Ishikawa (cell line): ENCODE measurements at regions not wholly inside any gene's neighbourhood (a gene's known extent, or its start where the extent isn't known, plus 50 kb on each side); places are given as distances from the start of the nearest gene placed in this dataset.

Experiments
- CEBPB ChIP-seq: IDR thresholded peaks from 2 replicates; pipeline ENCODE4 v1.6.1; 2012
- CREB1 ChIP-seq: IDR thresholded peaks from 2 replicates; pipeline ENCODE4 v1.6.1; 2012; ENCODE audit warnings: low read depth
- EGR1 ChIP-seq: IDR thresholded peaks from 2 replicates; pipeline ENCODE4 v1.6.1; 2012
- EP300 ChIP-seq: IDR thresholded peaks from 2 replicates; pipeline ENCODE4 v1.6.1; 2012; ENCODE audit warnings: borderline replicate concordance
- FOXM1 ChIP-seq: IDR thresholded peaks from 2 replicates; pipeline ENCODE4 v1.6.1; 2012; ENCODE audit warnings: low read depth, borderline replicate concordance
- MAX ChIP-seq: IDR thresholded peaks from 2 replicates; pipeline ENCODE4 v1.6.1; 2012
- NFIC ChIP-seq: IDR thresholded peaks from 2 replicates; pipeline ENCODE4 v1.6.1; 2012
- RAD21 ChIP-seq: IDR thresholded peaks from 2 replicates; pipeline ENCODE4 v1.6.1; 2012; ENCODE audit warnings: low read depth
- REST ChIP-seq: IDR thresholded peaks from 2 replicates; pipeline ENCODE4 v1.6.1; 2012; ENCODE audit warnings: low read depth, mild to moderate bottlenecking
- TAF1 ChIP-seq: IDR thresholded peaks from 2 replicates; pipeline ENCODE4 v1.6.1; 2012; ENCODE audit warnings: low read depth, mild to moderate bottlenecking
- TCF12 ChIP-seq: IDR thresholded peaks from 2 replicates; pipeline ENCODE4 v1.6.1; 2012; ENCODE audit warnings: low read depth
- TEAD4 ChIP-seq: IDR thresholded peaks from 2 replicates; pipeline ENCODE4 v1.6.1; 2012
- YY1 ChIP-seq: IDR thresholded peaks from 2 replicates; pipeline ENCODE4 v1.6.1; 2012; ENCODE audit warnings: low read depth
- ZBTB7A ChIP-seq: IDR thresholded peaks from 2 replicates; pipeline ENCODE4 v1.6.1; 2012; ENCODE audit warnings: low read depth
- TF ChIP-seq, protein P1 (sequence below): IDR thresholded peaks from 2 replicates; pipeline ENCODE4 v1.6.1; 2012

- TF ChIP-seq TAF1 (no peak), TCF12 (no peak), NFIC (no peak), CREB1 (no peak), ZBTB7A (no peak), YY1 (no peak), FOXM1 (no peak), EP300 (no peak), RAD21 (no peak), TEAD4 (no peak), CEBPB (no peak), REST (no peak), MAX (no peak)
Measured at GRCh38 chr5:175094461-175094860, 349.5 kb downstream of the DRD1 start.

DNA sequence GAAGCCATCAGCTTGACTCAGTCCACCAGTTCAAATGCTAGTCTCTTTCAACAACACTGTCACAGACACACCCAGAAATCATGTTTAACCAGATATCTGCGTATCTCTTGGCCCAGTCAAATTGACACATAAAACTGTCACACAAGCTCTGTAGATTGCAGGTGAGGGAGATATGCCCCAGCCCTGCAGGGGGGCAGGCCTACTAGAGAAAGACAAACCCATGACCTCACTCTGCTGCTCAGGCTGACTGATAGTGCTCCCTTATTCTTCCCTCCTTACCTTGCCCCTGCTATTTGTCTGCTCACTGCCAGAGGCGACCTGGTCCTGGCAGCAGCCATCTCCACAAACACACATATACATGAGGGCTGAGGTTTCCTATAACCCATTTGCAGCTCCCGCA lies 351.3 kb downstream of the DRD1 start:
- TF ChIP-seq, protein P1, sequence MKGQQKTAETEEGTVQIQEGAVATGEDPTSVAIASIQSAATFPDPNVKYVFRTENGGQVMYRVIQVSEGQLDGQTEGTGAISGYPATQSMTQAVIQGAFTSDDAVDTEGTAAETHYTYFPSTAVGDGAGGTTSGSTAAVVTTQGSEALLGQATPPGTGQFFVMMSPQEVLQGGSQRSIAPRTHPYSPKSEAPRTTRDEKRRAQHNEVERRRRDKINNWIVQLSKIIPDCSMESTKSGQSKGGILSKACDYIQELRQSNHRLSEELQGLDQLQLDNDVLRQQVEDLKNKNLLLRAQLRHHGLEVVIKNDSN = no peak
- TF ChIP-seq NFIC (no peak), EGR1 (no peak), FOXM1 (no peak), CEBPB (no peak), RAD21 (no peak), TEAD4 (no peak), REST (no peak), CREB1 (no peak), MAX (no peak), TCF12 (no peak), TAF1 (no peak), ZBTB7A (no peak), EP300 (no peak), YY1 (no peak)

DNA sequence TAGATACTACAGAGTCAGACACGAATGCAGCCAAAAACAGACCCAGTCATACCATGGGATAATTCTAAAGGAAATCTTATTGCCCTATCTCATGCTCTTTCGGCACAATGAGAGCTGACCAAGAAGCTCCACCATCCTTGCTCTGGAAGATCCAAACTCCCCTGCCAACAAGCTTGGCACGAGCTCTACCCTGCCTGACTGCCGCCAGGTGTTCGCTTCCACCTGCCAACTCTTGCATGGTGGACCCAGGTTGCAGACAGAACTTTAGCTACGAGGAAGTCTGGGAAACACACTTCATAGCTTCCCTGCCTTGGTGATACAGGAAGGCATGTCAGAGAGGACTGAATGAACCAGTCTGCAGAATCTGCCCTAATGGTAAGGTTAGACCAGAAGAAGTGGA lies 355.0 kb downstream of the DRD1 start:
- TF ChIP-seq REST = no peak
- TF ChIP-seq, protein P1 = no peak
- TF ChIP-seq TEAD4 = no peak
- TF ChIP-seq CEBPB = no peak
- TF ChIP-seq ZBTB7A = no peak
- no peak for TF ChIP-seq NFIC
- no peak for TF ChIP-seq FOXM1
- no peak for TF ChIP-seq MAX

- TF ChIP-seq MAX (no peak), TEAD4 (no peak), TCF12 (no peak), FOXM1 (no peak), REST (no peak), ZBTB7A (no peak)
Measured at GRCh38 chr5:175082866-175083590, 358.6 kb downstream of the MSX2 start.
